Transverse colon (tissue), 4 donors: ENCODE measurements at regions not wholly inside any gene's neighbourhood (a gene's known extent, or its start where the extent isn't known, plus 50 kb on each side); places are given as distances from the start of the nearest gene placed in this dataset.

Experiments
- DNase-seq: peaks from one replicate; pipeline ENCODE4 v3.0.0-alpha.2; 2019
- H3K27ac ChIP-seq, 4 donors: fragments of 200-600 bp; sonication (generic); 2 replicates each; pipeline ENCODE4 v1.5.1; 2016 to 2018; ENCODE audit warnings: inconsistent platforms in 4 of 4
- H3K27me3 ChIP-seq: fragments of 200-600 bp; sonication (generic); 2 replicates; pipeline ENCODE4 v1.5.1; 2017; ENCODE audit warnings: inconsistent platforms
- H3K36me3 ChIP-seq, 4 donors: fragments of 200-600 bp; sonication (generic); 2 replicates each; pipeline ENCODE4 v1.5.1; 2017 to 2019; ENCODE audit warnings: inconsistent platforms in 4 of 4
- H3K4me1 ChIP-seq, 4 donors: fragments of 200-600 bp; sonication (generic); 2 replicates each; pipeline ENCODE4 v1.5.1; 2017 to 2020; ENCODE audit warnings: inconsistent platforms in 4 of 4
- H3K4me3 ChIP-seq, 4 donors: fragments of 200-600 bp; sonication (generic); 1 replicate in 1 of 4; 2 replicates in 3 of 4; pipeline versions ENCODE4 v1.5.1 to v1.6.1; 2017 to 2019; ENCODE audit warnings: inconsistent platforms in 4 of 4
- H3K9me3 ChIP-seq, 2 donors: fragments of 200-600 bp; sonication (generic); 2 replicates each; pipeline ENCODE4 v1.5.1; 2017 to 2019; ENCODE audit warnings: inconsistent platforms in 2 of 2
- EP300 ChIP-seq: sonication (generic); formaldehyde crosslinking; IDR thresholded peaks from one replicate; pipeline ENCODE4 v1.6.1; 2017; ENCODE audit warnings: antibody characterized with exemption, low read depth
- POLR2A ChIP-seq: fragments of 450-650 bp; IDR thresholded peaks from one replicate; pipeline ENCODE4 v1.6.1; 2016; ENCODE audit warnings: antibody characterized with exemption, mild to moderate bottlenecking, moderate library complexity
- POLR2AphosphoS5 ChIP-seq, 3 donors: sonication (generic); formaldehyde crosslinking; IDR thresholded peaks; one replicate each; pipeline ENCODE4 v1.6.1; 2016; ENCODE audit warnings: antibody characterized with exemption in 3 of 3
- WGBS, 2 donors: methylation state at CpG; one replicate each; pipeline ENCODE4 v1.1.5; 2018; ENCODE audit warnings: low coverage in 1 of 2; 5-methylcytosine and 5-hydroxymethylcytosine counted together
- in situ Hi-C, 4 donors: fragments of 200-750 bp; cut with MboI; loops; one replicate each; pipeline versions ENCODE4 v1.15.0 to v1.15.1; 2017; ENCODE audit warnings: low sequenced_read_pairs in 3 of 4, low pct_ligation_motif_present in 1 of 4, low pct_unique_long_range_greater_than_20kb in 1 of 4
- intact Hi-C: fragments of 100-400 bp; cut with DNase I; formaldehyde crosslinking; loops from one replicate; pipeline ENCODE4 v1.15.1; 2023; ENCODE audit warnings: low total_unique reads
- TF ChIP-seq, protein P1 (sequence below), 5 experiments: fragments of 200-600 bp in 3 of 5; fragments of 450-650 bp in 2 of 5; sonication (generic) in 3 of 5; IDR thresholded peaks; 1 replicate in 2 of 5; 2 replicates in 3 of 5; pipeline ENCODE4 v1.5.1; 2016 to 2017; ENCODE audit warnings: antibody characterized with exemption in 5 of 5, inconsistent platforms in 3 of 5, mild to moderate bottlenecking in 2 of 5, moderate library complexity in 1 of 5

DNA sequence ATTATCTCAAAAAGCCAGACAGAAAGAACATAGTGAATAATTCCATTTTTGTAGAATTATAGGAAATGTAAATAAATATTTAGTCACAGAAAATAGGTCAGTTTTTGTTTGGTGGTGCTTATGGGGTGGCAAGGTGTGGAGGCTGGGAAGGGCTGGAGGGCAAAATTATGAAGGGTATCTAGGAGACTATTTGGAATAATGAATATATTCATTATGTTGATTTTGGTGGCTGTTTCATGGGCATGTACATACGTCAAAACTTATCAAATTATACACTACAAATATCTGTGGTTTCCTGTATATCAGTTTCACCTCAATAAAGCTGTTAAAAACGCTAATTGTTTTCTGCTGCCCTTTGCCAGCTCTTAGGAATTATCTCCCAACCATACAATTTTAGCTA lies 298.7 kb upstream of the GOLIM4 start:
- WGBS, 2 donors = 64 to 75% methylated on average over 2 of the region's 2 CpGs
- H3K27ac ChIP-seq = no peak overlapping the region
- no peak overlapping the region for H3K4me3 ChIP-seq
- H3K9me3 ChIP-seq = no peaks in the 10 kb centered on the region
- TF ChIP-seq, protein P1, sequence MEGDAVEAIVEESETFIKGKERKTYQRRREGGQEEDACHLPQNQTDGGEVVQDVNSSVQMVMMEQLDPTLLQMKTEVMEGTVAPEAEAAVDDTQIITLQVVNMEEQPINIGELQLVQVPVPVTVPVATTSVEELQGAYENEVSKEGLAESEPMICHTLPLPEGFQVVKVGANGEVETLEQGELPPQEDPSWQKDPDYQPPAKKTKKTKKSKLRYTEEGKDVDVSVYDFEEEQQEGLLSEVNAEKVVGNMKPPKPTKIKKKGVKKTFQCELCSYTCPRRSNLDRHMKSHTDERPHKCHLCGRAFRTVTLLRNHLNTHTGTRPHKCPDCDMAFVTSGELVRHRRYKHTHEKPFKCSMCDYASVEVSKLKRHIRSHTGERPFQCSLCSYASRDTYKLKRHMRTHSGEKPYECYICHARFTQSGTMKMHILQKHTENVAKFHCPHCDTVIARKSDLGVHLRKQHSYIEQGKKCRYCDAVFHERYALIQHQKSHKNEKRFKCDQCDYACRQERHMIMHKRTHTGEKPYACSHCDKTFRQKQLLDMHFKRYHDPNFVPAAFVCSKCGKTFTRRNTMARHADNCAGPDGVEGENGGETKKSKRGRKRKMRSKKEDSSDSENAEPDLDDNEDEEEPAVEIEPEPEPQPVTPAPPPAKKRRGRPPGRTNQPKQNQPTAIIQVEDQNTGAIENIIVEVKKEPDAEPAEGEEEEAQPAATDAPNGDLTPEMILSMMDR (IDR thresholded peaks at IDR 0.05) = no peak
- TF ChIP-seq POLR2A = no peak
- no peak for TF ChIP-seq EP300
- H3K36me3 ChIP-seq = no peaks in the 10 kb centered on the region
- no peaks in the 10 kb centered on the region for H3K27me3 ChIP-seq
- no peaks in the 10 kb centered on the region for H3K4me1 ChIP-seq
- intact Hi-C loops = loop anchor here (10.0 kb wide), 1 partner anchor 820 kb away; no protein-coding TSS in a partner anchor
- in situ Hi-C loops = no loop called here
- no peak for DNase-seq

DNA sequence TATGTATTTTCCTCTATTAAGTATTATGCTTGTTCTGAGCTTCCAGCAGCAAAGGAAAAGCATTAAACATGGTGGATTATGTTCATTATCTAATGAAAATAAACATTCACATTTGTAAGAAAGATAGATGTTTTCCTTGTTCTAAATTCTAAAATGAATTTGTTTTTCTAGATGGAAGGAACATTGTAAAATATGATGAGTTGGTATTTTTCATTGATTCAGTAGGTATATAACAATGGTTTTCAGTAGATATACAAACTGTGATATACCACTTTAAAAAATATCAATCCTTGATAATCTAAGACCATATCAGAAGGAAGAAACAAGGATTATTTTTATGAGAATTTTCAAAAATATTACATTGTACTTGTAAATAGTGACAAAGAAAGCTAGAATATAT lies 290.6 kb upstream of the GOLIM4 start:
- DNase-seq = no peak
- in situ Hi-C loops = no loop called here
- TF ChIP-seq, protein P1 (IDR thresholded peaks at IDR 0.05) = no peak
- TF ChIP-seq POLR2A (no peak), POLR2AphosphoS5 (IDR thresholded peaks at IDR 0.05) (no peak), EP300 (no peak)

DNA sequence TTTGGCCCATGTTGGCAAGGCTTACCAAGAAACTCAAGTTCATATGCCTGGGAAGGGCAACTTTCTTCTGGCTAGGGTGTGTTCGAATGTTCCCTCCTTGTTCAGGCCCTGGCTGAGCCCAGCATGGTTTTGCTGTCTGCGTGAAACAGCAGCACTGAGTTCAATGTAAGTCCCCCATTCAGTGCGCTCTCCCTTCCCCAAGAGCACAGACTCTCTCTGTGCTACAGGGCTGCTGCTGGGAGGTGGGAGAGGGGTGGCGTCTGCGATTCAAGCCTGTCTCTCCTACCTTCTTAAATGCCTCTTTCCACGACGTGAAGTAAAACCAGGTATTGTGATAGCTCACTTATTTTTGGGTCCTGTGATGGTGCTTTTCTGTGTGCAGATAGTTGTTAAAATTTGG lies 289.3 kb upstream of the GOLIM4 start:
- in situ Hi-C loops (no loop called here), intact Hi-C loops (no loop called here)
- 80 to 83% methylated on average over 2 to 7 of the region's 7 CpGs for WGBS, 2 donors
- TF ChIP-seq EP300 (no peak), POLR2A (no peak), POLR2AphosphoS5 (IDR thresholded peaks at IDR 0.05) (no peak)
- TF ChIP-seq, protein P1 (IDR thresholded peaks at IDR 0.05) = no peak
- DNase-seq = no peak
- H3K36me3 ChIP-seq = no peaks in the 10 kb centered on the region
- no peak overlapping the region for H3K4me3 ChIP-seq
- H3K4me1 ChIP-seq = no peaks in the 10 kb centered on the region
- H3K27ac ChIP-seq = no peak overlapping the region
- no peaks in the 10 kb centered on the region for H3K27me3 ChIP-seq
- H3K9me3 ChIP-seq = no peaks in the 10 kb centered on the region

More for the DNA sequence above, 290.6 kb upstream of the GOLIM4 start:
- H3K27ac ChIP-seq = no peak overlapping the region
- H3K36me3 ChIP-seq = no peaks in the 10 kb centered on the region
- H3K4me1 ChIP-seq = no peaks in the 10 kb centered on the region
- H3K27me3 ChIP-seq = no peaks in the 10 kb centered on the region
- no peaks in the 10 kb centered on the region for H3K9me3 ChIP-seq
- no peak overlapping the region for H3K4me3 ChIP-seq
- intact Hi-C loops = no loop called here

DNA sequence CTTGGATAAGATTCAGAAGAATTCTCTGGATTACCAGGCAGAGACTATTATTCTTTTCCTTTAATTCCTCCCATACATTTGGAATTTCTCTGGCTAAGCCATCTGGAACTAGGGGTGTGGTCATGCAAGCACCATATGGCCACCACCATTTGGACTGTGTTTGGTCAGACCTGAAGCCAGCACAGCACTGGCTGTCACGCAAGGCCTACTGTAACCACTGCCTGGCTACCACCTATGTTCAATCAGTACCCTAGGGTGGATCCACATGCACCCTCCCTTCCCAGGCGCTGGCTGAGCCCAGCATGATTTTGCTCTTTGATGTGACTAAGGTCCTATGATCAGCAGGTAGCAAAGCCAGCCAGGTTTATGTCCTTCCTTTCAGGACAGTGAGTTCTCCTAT lies 287.8 kb upstream of the GOLIM4 start:
- TF ChIP-seq EP300 (no peak), POLR2A (no peak), POLR2AphosphoS5 (IDR thresholded peaks at IDR 0.05) (no peak)
- TF ChIP-seq, protein P1 (IDR thresholded peaks at IDR 0.05) = no peak
- intact Hi-C loops (no loop called here), in situ Hi-C loops (no loop called here)
- no peak for DNase-seq
- Histone ChIP-seq H3K36me3 (no peaks in the 10 kb centered on the region), H3K4me3 (no peak overlapping the region), H3K9me3 (no peaks in the 10 kb centered on the region), H3K27ac (no peak overlapping the region), H3K4me1 (no peaks in the 10 kb centered on the region), H3K27me3 (no peaks in the 10 kb centered on the region)
- 68% methylated on average over 2 of the region's 2 CpGs; no CpG with 5 or more reads in 1 of the 2 donors for WGBS, 2 donors
